ENCODE measurements at regions not wholly inside any gene's neighbourhood (a gene's known extent, or its start where the extent isn't known, plus 50 kb on each side); places are given as distances from the start of the nearest gene placed in this dataset.
"Not testable (repeated sequence)": the region's sequence is repeated elsewhere in the genome, so short reads cannot be mapped to it uniquely, and the experiment has no call there.

- intact Hi-C loops (cut with DNase I; ENCODE audit: low total_unique reads), result no loop called here
- H3K4me3 ChIP-seq, result no peak overlapping the region
- 50 to 62% (median 52%) methylated on average over 3 of the region's 3 CpGs for WGBS, 5 donors
- no peaks in the 10 kb centered on the region for H3K36me3 ChIP-seq
- DNase-seq, result no peak
- H3K9me3 ChIP-seq, result peaks cover 0 to 10% (median 0%) of the 10 kb centered on the region in 4 donors
- H3K27ac ChIP-seq, result no peak overlapping the region
- TF ChIP-seq POLR2AphosphoS5 (IDR thresholded peaks at IDR 0.05), result no peak
- no peak for TF ChIP-seq CTCF (IDR thresholded peaks at IDR 0.05)
- TF ChIP-seq POLR2A (IDR thresholded peaks at IDR 0.05), result no peak
- TF ChIP-seq EP300 (IDR thresholded peaks at IDR 0.05), result no peak
- no peaks in the 10 kb centered on the region for H3K4me1 ChIP-seq
- H3K27me3 ChIP-seq, result no peaks in the 10 kb centered on the region
Observed at GRCh38 chr4:169840554-169840953, 82.8 kb upstream of the HPF1 start.

GRCh38 chr4:169828329-169828728, 70.6 kb upstream of the HPF1 start:
- H3K36me3 ChIP-seq; DNase-seq; H3K9me3 ChIP-seq; H3K4me1 ChIP-seq; intact Hi-C loops (cut with DNase I; ENCODE audit: low total_unique reads); H3K27ac ChIP-seq; H3K4me3 ChIP-seq; H3K27me3 ChIP-seq: not testable (repeated sequence)
- WGBS, 5 donors, result 81 to 95% (median 94%) methylated on average over 21 to 29 of the region's 29 CpGs

GRCh38 chr4:169826634-169827187, 69.0 kb upstream of the HPF1 start:
- 55 to 69% (median 66%) methylated on average over 6 of the region's 6 CpGs for WGBS, 5 donors
- Histone ChIP-seq H3K9me3 (no peaks in the 10 kb centered on the region), H3K4me1 (no peaks in the 10 kb centered on the region), H3K27ac (no peak overlapping the region), H3K36me3 (no peaks in the 10 kb centered on the region), H3K4me3 (no peak overlapping the region), H3K27me3 (peaks cover 0 to 7% (median 0%) of the 10 kb centered on the region in 3 donors)
- DNase-seq, result no peak
- intact Hi-C loops (cut with DNase I; ENCODE audit: low total_unique reads), result no loop called here
- TF ChIP-seq CTCF (IDR thresholded peaks at IDR 0.05) (no peak), POLR2AphosphoS5 (IDR thresholded peaks at IDR 0.05) (no peak), EP300 (IDR thresholded peaks at IDR 0.05) (no peak), POLR2A (IDR thresholded peaks at IDR 0.05) (no peak)

GRCh38 chr4:169823685-169824084, 65.9 kb upstream of the HPF1 start:
- TF ChIP-seq POLR2A (IDR thresholded peaks at IDR 0.05), result no peak
- TF ChIP-seq CTCF (IDR thresholded peaks at IDR 0.05), result no peak
- no peak for TF ChIP-seq EP300 (IDR thresholded peaks at IDR 0.05)
- TF ChIP-seq POLR2AphosphoS5 (IDR thresholded peaks at IDR 0.05), result no peak
- Histone ChIP-seq H3K4me1 (no peaks in the 10 kb centered on the region), H3K4me3 (no peak overlapping the region), H3K9me3 (no peaks in the 10 kb centered on the region), H3K36me3 (no peaks in the 10 kb centered on the region), H3K27me3 (peaks cover 0 to 11% (median 0%) of the 10 kb centered on the region in 3 donors), H3K27ac (no peak overlapping the region)
- intact Hi-C loops (cut with DNase I; ENCODE audit: low total_unique reads), result no loop called here
- WGBS, 5 donors, result 17 to 27% (median 20%) methylated on average over 7 of the region's 7 CpGs
- DNase-seq, result peak in 1 of 2 donors; percentile 90

- Histone ChIP-seq H3K36me3 (no peaks in the 10 kb centered on the region), H3K4me1 (no peaks in the 10 kb centered on the region), H3K4me3 (no peak overlapping the region), H3K27me3 (peaks cover 0 to 12% (median 0%) of the 10 kb centered on the region in 3 donors), H3K27ac (no peak overlapping the region), H3K9me3 (no peaks in the 10 kb centered on the region)
- TF ChIP-seq POLR2AphosphoS5 (IDR thresholded peaks at IDR 0.05), result no peak
- no peak for TF ChIP-seq CTCF (IDR thresholded peaks at IDR 0.05)
- intact Hi-C loops (cut with DNase I; ENCODE audit: low total_unique reads), result no loop called here
- DNase-seq, result no peak
Observed at GRCh38 chr4:169821402-169821801, 63.7 kb upstream of the HPF1 start.
